HFFc6 (cell line): ENCODE measurements at regions not wholly inside any gene's neighbourhood (a gene's known extent, or its start where the extent isn't known, plus 50 kb on each side); places are given as distances from the start of the nearest gene placed in this dataset.
"Not testable (repeated sequence)": the region's sequence is repeated elsewhere in the genome, so short reads cannot be mapped to it uniquely, and the experiment has no call there.

Experiments
- DNase-seq: peaks from one replicate; pipeline ENCODE4 v3.0.0-alpha.2; 2018
- H3K27ac Mint-ChIP-seq: 2 replicates; pipeline ENCODE4 v1.8.0; 2020; ENCODE audit warnings: mild to moderate bottlenecking, mixed read lengths
- H3K27me3 Mint-ChIP-seq: 2 replicates; pipeline ENCODE4 v1.8.0; 2021; ENCODE audit warnings: mild to moderate bottlenecking, moderate library complexity, mixed read lengths; ENCODE audit not compliant: insufficient read depth
- H3K36me3 Mint-ChIP-seq: 2 replicates; pipeline ENCODE4 v1.8.0; 2021; ENCODE audit warnings: low read depth, mixed read lengths
- H3K4me1 Mint-ChIP-seq: 2 replicates; pipeline ENCODE4 v1.8.0; 2020; ENCODE audit warnings: low read depth, mixed read lengths
- H3K4me3 Mint-ChIP-seq: 2 replicates; pipeline ENCODE4 v1.8.0; 2020; ENCODE audit warnings: mild to moderate bottlenecking, moderate library complexity, mixed read lengths
- H3K9me3 Mint-ChIP-seq: 2 replicates; pipeline ENCODE4 v1.8.0; 2020; ENCODE audit warnings: mild to moderate bottlenecking, mixed read lengths
- TF ChIP-seq, protein P1 (sequence below): fragments of 200-600 bp; sonication (generic); IDR thresholded peaks from 2 replicates; pipeline ENCODE4 v1.5.0; 2021; ENCODE audit warnings: antibody characterized with exemption, mild to moderate bottlenecking

DNA sequence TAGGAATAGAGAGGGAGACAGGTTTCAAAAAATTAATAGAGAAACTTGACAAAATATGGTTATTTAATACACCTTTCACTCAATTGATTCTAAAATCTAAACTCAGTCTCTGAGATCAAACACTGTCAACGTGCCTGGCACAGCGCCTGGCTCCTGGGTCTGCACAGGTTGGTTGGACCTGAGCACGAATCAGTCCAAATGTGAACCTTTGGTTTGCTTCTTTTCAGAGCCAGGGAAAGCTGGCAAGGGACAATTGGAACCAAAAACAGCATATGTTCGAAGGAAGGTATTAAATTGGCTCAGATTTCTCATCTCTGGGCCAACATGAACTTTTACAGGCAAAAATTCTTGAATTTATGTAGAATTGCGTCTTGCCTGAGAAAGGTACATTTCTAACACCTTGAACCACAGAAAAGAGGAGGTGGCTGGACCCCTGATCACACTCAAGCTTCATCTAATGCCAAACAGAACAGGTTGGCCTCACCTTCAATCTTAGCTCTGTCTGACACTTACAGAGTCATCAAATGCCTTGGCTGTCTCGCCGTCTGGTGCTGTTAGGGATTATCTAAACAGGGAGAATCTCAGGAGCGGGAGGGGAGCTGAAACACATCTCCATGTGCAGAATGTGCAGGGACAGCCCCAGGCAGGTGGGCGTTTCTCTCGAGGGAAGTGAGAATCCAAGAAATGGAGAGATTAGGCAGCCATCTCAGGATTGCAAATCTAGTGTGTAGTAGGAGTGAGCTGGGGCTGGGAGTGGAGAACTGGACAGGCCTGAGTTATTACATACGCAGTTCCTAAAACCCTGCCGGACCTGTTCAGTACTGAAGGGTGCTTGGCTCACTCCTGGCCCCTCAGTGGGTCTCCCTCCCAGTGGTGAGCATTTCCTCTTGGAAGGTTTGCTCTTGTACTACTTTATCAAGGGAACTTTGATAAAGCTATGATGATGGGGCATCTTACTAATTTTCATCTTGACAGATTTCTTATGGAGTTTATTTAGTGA is 442.2 kb upstream of the B3GAT1 start:
- TF ChIP-seq, protein P1, sequence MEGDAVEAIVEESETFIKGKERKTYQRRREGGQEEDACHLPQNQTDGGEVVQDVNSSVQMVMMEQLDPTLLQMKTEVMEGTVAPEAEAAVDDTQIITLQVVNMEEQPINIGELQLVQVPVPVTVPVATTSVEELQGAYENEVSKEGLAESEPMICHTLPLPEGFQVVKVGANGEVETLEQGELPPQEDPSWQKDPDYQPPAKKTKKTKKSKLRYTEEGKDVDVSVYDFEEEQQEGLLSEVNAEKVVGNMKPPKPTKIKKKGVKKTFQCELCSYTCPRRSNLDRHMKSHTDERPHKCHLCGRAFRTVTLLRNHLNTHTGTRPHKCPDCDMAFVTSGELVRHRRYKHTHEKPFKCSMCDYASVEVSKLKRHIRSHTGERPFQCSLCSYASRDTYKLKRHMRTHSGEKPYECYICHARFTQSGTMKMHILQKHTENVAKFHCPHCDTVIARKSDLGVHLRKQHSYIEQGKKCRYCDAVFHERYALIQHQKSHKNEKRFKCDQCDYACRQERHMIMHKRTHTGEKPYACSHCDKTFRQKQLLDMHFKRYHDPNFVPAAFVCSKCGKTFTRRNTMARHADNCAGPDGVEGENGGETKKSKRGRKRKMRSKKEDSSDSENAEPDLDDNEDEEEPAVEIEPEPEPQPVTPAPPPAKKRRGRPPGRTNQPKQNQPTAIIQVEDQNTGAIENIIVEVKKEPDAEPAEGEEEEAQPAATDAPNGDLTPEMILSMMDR: no peak
- peaks cover 6% of the 10 kb centered on the region; the same call in 1 of the 2 replicates for H3K36me3 Mint-ChIP-seq
- DNase-seq: no peak
- no peaks in the 10 kb centered on the region for H3K27me3 Mint-ChIP-seq
- no peaks in the 10 kb centered on the region for H3K4me1 Mint-ChIP-seq
- H3K4me3 Mint-ChIP-seq: no peak overlapping the region
- H3K9me3 Mint-ChIP-seq: peaks cover 61% of the 10 kb centered on the region
- H3K27ac Mint-ChIP-seq: no peak overlapping the region

- not testable (repeated sequence) for DNase-seq, H3K27me3 Mint-ChIP-seq, H3K4me3 Mint-ChIP-seq, H3K36me3 Mint-ChIP-seq, H3K4me1 Mint-ChIP-seq, H3K27ac Mint-ChIP-seq
- H3K9me3 Mint-ChIP-seq: peaks cover 58% of the 10 kb centered on the region
These were observed 439.6 kb upstream of the B3GAT1 start for GRCh38 chr11:134851503-134852224.

DNA sequence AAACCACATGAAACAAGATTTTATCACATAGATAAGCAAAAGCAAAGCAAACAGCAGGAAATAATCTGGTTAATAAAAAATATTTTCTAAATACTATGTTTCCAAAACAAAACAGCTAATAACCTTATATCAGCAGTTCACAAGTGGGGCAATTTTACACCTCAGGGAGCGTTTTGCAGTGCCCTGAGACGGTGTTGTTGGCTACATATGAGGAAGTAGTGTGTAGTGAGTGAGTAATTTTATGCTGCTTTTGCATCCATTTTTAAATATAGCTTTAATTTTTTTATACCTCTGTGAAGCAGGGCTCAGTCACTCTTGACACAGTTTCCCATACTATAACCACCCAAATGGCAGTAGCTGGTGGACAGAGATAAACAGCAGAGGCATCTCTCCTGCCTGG is 438.5 kb upstream of the B3GAT1 start:
- H3K27ac Mint-ChIP-seq: no peak overlapping the region
- DNase-seq: no peak
- H3K4me1 Mint-ChIP-seq: no peaks in the 10 kb centered on the region
- peaks cover 5% of the 10 kb centered on the region; the same call in 1 of the 2 replicates for H3K27me3 Mint-ChIP-seq
- H3K9me3 Mint-ChIP-seq: peaks cover 55% of the 10 kb centered on the region
- H3K4me3 Mint-ChIP-seq: no peak overlapping the region
- H3K36me3 Mint-ChIP-seq: peaks cover 6% of the 10 kb centered on the region; the same call in 1 of the 2 replicates
- TF ChIP-seq, protein P1: no peak

DNA sequence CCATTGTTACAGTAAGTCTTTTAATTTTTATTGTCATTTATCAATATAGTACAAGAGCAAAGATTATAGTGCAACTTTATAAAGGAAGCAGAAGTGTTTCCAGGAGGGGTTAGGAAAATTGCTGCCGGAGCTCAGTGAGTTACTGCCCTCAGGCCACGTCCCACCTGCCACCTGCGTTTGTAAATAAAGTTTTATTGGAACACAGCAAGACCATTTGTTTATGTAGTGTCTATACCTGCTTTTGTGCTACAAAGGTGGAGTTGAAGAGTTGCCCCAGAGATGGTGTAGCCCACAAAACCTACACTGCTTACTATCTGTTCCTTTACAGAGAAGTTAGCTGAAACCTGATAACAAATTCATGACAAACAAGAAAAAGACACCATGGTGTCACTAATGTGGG is 437.8 kb upstream of the B3GAT1 start:
- Mint-ChIP-seq H3K4me1 (no peaks in the 10 kb centered on the region), H3K36me3 (peaks cover 6% of the 10 kb centered on the region; the same call in 1 of the 2 replicates), H3K27me3 (peaks cover 5% of the 10 kb centered on the region; the same call in 1 of the 2 replicates), H3K27ac (no peak overlapping the region), H3K9me3 (peaks cover 59% of the 10 kb centered on the region), H3K4me3 (no peak overlapping the region)
- no peak for DNase-seq
- TF ChIP-seq, protein P1: no peak

- Mint-ChIP-seq H3K36me3 (no peaks in the 10 kb centered on the region; the same call in 1 of the 2 replicates), H3K9me3 (peaks cover 59% of the 10 kb centered on the region), H3K27me3 (peaks cover 5% of the 10 kb centered on the region; the same call in 1 of the 2 replicates), H3K4me3 (no peak overlapping the region), H3K27ac (no peak overlapping the region), H3K4me1 (no peaks in the 10 kb centered on the region)
- TF ChIP-seq, protein P1: no peak
- DNase-seq: no peak
These were observed 435.2 kb upstream of the B3GAT1 start for GRCh38 chr11:134847083-134847715.
